A673 (cell line): ENCODE measurements at regions not wholly inside any gene's neighbourhood (a gene's known extent, or its start where the extent isn't known, plus 50 kb on each side); places are given as distances from the start of the nearest gene placed in this dataset.

Source experiments
- BruUV-seq: library from RNA; stranded (reverse); fragments of 400-500 nt; replicated peaks from 2 replicates; lab custom pipeline; 2021; lab: Mats Ljungman, UMichigan
- CTCF ChIA-PET: fragments of 300-600 bp; sonication (Branson Sonifier 250); formaldehyde crosslinking; loops from one replicate; lab custom pipeline; 2022; ENCODE audit warnings: antibody characterized with exemption; lab: Charles Lee
- POLR2A ChIA-PET: fragments of 300-600 bp; sonication (Branson Sonifier 250); formaldehyde crosslinking; loops from one replicate; lab custom pipeline; 2022; ENCODE audit warnings: antibody characterized with exemption; ENCODE audit not compliant: low non-redundant PET; lab: Charles Lee
- DNase-seq: peaks from one replicate; pipeline ENCODE4 v3.0.0-alpha.2; 2015; ENCODE audit warnings: low spot score
- H3K27ac ChIP-seq: fragments of 200-600 bp; sonication (generic); 2 replicates; pipeline ENCODE4 v1.5.1; 2016; ENCODE audit warnings: mixed run types, low read depth, mild to moderate bottlenecking, mixed read lengths, antibody characterized with exemption, low read length; ENCODE audit not compliant: poor library complexity, severe bottlenecking
- H3K27me3 ChIP-seq: fragments of 200-600 bp; sonication (generic); replicated peaks from 2 replicates; pipeline ENCODE4 v1.6.1; 2017; ENCODE audit warnings: mixed run types, low read depth, mild to moderate bottlenecking, mixed read lengths, antibody characterized with exemption, low read length; ENCODE audit not compliant: insufficient read depth, poor library complexity
- H3K36me3 ChIP-seq: fragments of 200-600 bp; sonication (generic); 2 replicates; pipeline ENCODE4 v1.6.1; 2016; ENCODE audit warnings: mixed run types, mild to moderate bottlenecking, mixed read lengths, antibody characterized with exemption, low read length; ENCODE audit not compliant: insufficient read depth, poor library complexity, severe bottlenecking
- H3K4me1 ChIP-seq: fragments of 200-600 bp; sonication (generic); 2 replicates; pipeline ENCODE4 v1.6.1; 2017; ENCODE audit warnings: mixed run types, mild to moderate bottlenecking, mixed read lengths, antibody characterized with exemption, low read length; ENCODE audit not compliant: insufficient read depth, poor library complexity, severe bottlenecking
- H3K4me3 ChIP-seq: fragments of 200-600 bp; sonication (generic); 2 replicates; pipeline ENCODE4 v1.5.1; 2016; ENCODE audit warnings: low read depth, mixed run types, mild to moderate bottlenecking, mixed read lengths, low read length; ENCODE audit not compliant: poor library complexity, severe bottlenecking
- H3K9me3 ChIP-seq: fragments of 200-600 bp; sonication (generic); 2 replicates; pipeline ENCODE4 v1.6.1; 2016; ENCODE audit warnings: mixed run types, low read depth, mild to moderate bottlenecking, mixed read lengths, antibody characterized with exemption, low read length; ENCODE audit not compliant: poor library complexity, severe bottlenecking
- EZH2 ChIP-seq: fragments of 200-600 bp; sonication (generic); IDR thresholded peaks from 2 replicates; pipeline ENCODE4 v1.6.1; 2017; ENCODE audit warnings: borderline replicate concordance, low read depth, mild to moderate bottlenecking, mixed read lengths, antibody characterized with exemption, low read length; ENCODE audit not compliant: poor library complexity, severe bottlenecking
- intact Hi-C: fragments of 100-400 bp; cut with micrococcal nuclease; formaldehyde crosslinking; loops from one replicate; pipeline ENCODE4 v1.10.0; 2022; ENCODE audit not compliant: unreplicated experiment
- TF ChIP-seq, protein P1 (sequence below): fragments of 300-800, 200-600 bp; sonication (generic); conservative IDR thresholded peaks from 2 replicates; pipeline ENCODE4 v1.5.1; 2017; ENCODE audit warnings: low read depth, mild to moderate bottlenecking, antibody characterized with exemption, low read length, moderate library complexity, mixed read lengths

DNA sequence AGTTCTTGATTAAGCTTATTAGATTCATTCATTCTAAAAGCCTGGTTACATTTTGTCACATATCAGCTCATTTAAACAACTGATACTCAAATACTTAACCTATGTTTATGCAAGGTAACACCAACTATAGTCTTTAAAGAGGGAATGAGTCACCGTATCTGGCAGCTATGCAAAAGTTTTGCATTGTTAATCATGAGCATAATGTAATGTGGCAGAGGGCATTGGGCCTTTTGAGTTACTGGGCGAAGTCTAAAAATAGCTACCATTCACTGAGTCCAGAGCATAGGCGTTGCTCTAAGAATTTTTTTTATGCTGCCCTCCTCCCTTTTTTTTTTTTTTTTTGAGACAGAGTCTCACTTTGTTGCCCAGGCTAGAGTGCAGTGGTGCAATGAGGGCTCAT is 277.7 kb upstream of the ZNF717 start:
- no peak overlapping the region for H3K4me3 ChIP-seq
- intact Hi-C loops = no loop called here
- POLR2A ChIA-PET = no interaction called here
- TF ChIP-seq EZH2 = no peak
- TF ChIP-seq, protein P1, sequence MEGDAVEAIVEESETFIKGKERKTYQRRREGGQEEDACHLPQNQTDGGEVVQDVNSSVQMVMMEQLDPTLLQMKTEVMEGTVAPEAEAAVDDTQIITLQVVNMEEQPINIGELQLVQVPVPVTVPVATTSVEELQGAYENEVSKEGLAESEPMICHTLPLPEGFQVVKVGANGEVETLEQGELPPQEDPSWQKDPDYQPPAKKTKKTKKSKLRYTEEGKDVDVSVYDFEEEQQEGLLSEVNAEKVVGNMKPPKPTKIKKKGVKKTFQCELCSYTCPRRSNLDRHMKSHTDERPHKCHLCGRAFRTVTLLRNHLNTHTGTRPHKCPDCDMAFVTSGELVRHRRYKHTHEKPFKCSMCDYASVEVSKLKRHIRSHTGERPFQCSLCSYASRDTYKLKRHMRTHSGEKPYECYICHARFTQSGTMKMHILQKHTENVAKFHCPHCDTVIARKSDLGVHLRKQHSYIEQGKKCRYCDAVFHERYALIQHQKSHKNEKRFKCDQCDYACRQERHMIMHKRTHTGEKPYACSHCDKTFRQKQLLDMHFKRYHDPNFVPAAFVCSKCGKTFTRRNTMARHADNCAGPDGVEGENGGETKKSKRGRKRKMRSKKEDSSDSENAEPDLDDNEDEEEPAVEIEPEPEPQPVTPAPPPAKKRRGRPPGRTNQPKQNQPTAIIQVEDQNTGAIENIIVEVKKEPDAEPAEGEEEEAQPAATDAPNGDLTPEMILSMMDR = no peak
- no peaks in the 10 kb centered on the region for H3K4me1 ChIP-seq
- no peak overlapping the region for H3K27ac ChIP-seq
- CTCF ChIA-PET = no interaction called here
- BruUV-seq = no TSS peak
- peak; percentile 1 for DNase-seq
- no peaks in the 10 kb centered on the region for H3K27me3 ChIP-seq
- no peaks in the 10 kb centered on the region for H3K9me3 ChIP-seq
- H3K36me3 ChIP-seq = no peaks in the 10 kb centered on the region

DNA sequence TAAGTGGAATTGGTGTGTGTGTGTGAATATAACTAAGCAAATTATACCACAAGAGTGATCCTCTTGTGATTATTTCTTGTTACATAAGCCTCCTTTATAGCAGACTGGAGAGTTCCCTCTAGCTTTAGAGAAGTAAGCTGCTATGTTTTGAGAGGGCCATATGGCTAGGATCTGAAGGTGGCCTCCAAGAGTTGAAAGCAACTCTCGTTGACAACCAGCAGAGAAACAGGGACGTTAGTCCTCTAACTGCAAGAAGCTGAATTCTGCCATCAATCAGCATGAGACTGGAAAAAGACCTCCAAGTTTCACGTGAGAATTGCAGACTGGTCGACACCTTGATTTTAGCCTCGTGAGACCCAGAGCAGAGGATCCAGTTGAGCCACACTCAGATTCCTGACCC is 278.5 kb upstream of the ZNF717 start:
- ChIA-PET POLR2A (no interaction called here), CTCF (no interaction called here)
- no peaks in the 10 kb centered on the region for H3K4me1 ChIP-seq
- TF ChIP-seq, protein P1 = no peak
- no peak for TF ChIP-seq EZH2
- no peaks in the 10 kb centered on the region for H3K9me3 ChIP-seq
- intact Hi-C loops = no loop called here
- no peaks in the 10 kb centered on the region for H3K36me3 ChIP-seq
- no peaks in the 10 kb centered on the region for H3K27me3 ChIP-seq
- BruUV-seq = no TSS peak
- H3K27ac ChIP-seq = no peak overlapping the region
- no peak overlapping the region for H3K4me3 ChIP-seq
- no peak for DNase-seq

DNA sequence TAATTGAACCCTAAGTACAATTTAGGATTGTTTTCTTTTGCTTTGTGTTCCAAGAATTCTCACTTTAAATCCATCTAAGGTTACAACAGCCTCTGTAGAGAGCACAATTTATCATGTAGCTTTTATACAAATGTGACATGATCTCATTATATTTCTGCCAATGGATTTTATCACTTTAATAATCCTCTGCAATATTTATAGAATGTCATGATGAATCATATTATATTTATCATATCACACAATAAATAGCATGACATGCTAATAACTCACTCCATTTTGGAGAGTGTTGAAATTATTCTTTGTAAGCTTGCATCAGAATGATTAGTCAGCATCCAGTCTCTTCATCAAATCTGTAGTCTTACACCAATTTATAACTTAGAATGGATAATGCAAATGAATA is 280.6 kb upstream of the ZNF717 start:
- Histone ChIP-seq H3K36me3 (no peaks in the 10 kb centered on the region), H3K4me1 (no peaks in the 10 kb centered on the region), H3K9me3 (no peaks in the 10 kb centered on the region), H3K27ac (no peak overlapping the region), H3K27me3 (no peaks in the 10 kb centered on the region), H3K4me3 (no peak overlapping the region)
- TF ChIP-seq, protein P1 = no peak
- TF ChIP-seq EZH2 = no peak
- ChIA-PET POLR2A (no interaction called here), CTCF (no interaction called here)
- intact Hi-C loops = no loop called here
- no TSS peak for BruUV-seq
- DNase-seq = no peak
